SK-N-SH (cell line): ENCODE measurements at regions not wholly inside any gene's neighbourhood (a gene's known extent, or its start where the extent isn't known, plus 50 kb on each side); places are given as distances from the start of the nearest gene placed in this dataset.

Source experiments
- CTCF ChIP-seq: fragments of 200-600 bp; sonication (generic); IDR thresholded peaks from 2 replicates; pipeline ENCODE4 v1.6.1; 2017; ENCODE audit warnings: antibody characterized with exemption, mild to moderate bottlenecking, moderate library complexity
- GABPA ChIP-seq: IDR thresholded peaks from 2 replicates; pipeline ENCODE4 v1.4.0; 2012; ENCODE audit warnings: low read depth, mild to moderate bottlenecking
- NRF1 ChIP-seq: IDR thresholded peaks from 2 replicates; pipeline ENCODE4 v1.6.1; 2012; ENCODE audit warnings: low read depth, mild to moderate bottlenecking, low read length
- RAD21 ChIP-seq: IDR thresholded peaks from 2 replicates; pipeline ENCODE4 v1.6.1; 2012; ENCODE audit warnings: mild to moderate bottlenecking, low read length
- RFX5 ChIP-seq: IDR thresholded peaks from 2 replicates; pipeline ENCODE4 v1.6.1; 2012; ENCODE audit warnings: mild to moderate bottlenecking, improper control_type of control experiment, low read length
- SMC3 ChIP-seq: IDR thresholded peaks from 2 replicates; pipeline ENCODE4 v1.6.1; 2012; ENCODE audit warnings: low read depth, low read length, improper control_type of control experiment
- TAF1 ChIP-seq: IDR thresholded peaks from 2 replicates; pipeline ENCODE4 v1.6.1; 2012; ENCODE audit warnings: low read depth, mild to moderate bottlenecking, low read length, moderate library complexity, borderline replicate concordance
- TEAD4 ChIP-seq: IDR thresholded peaks from 2 replicates; pipeline ENCODE4 v1.4.0; 2012; ENCODE audit warnings: mild to moderate bottlenecking, borderline replicate concordance; ENCODE audit not compliant: insufficient read depth
- USF1 ChIP-seq: IDR thresholded peaks from 2 replicates; pipeline ENCODE4 v1.4.0; 2012; ENCODE audit warnings: low read depth, borderline replicate concordance
- YY1 ChIP-seq: IDR thresholded peaks from 2 replicates; pipeline ENCODE4 v1.4.0; 2012; ENCODE audit warnings: low read depth, mild to moderate bottlenecking
- TF ChIP-seq, protein P1 (sequence below): fragments of 150-350 bp; IDR thresholded peaks from 2 replicates; pipeline ENCODE4 v1.6.1; 2017; ENCODE audit warnings: antibody characterized with exemption, low read length, low read depth, borderline replicate concordance
- TF ChIP-seq, protein P2 (sequence below): IDR thresholded peaks from 2 replicates; pipeline ENCODE4 v1.6.1; 2012; ENCODE audit warnings: mild to moderate bottlenecking, low read depth, low read length, moderate library complexity

- no peak for TF ChIP-seq GABPA
- TF ChIP-seq CTCF: no peak
- TF ChIP-seq TAF1: no peak
- no peak for TF ChIP-seq RFX5
- TF ChIP-seq, protein P1, sequence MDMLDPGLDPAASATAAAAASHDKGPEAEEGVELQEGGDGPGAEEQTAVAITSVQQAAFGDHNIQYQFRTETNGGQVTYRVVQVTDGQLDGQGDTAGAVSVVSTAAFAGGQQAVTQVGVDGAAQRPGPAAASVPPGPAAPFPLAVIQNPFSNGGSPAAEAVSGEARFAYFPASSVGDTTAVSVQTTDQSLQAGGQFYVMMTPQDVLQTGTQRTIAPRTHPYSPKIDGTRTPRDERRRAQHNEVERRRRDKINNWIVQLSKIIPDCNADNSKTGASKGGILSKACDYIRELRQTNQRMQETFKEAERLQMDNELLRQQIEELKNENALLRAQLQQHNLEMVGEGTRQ: no peak
- TF ChIP-seq, protein P2, sequence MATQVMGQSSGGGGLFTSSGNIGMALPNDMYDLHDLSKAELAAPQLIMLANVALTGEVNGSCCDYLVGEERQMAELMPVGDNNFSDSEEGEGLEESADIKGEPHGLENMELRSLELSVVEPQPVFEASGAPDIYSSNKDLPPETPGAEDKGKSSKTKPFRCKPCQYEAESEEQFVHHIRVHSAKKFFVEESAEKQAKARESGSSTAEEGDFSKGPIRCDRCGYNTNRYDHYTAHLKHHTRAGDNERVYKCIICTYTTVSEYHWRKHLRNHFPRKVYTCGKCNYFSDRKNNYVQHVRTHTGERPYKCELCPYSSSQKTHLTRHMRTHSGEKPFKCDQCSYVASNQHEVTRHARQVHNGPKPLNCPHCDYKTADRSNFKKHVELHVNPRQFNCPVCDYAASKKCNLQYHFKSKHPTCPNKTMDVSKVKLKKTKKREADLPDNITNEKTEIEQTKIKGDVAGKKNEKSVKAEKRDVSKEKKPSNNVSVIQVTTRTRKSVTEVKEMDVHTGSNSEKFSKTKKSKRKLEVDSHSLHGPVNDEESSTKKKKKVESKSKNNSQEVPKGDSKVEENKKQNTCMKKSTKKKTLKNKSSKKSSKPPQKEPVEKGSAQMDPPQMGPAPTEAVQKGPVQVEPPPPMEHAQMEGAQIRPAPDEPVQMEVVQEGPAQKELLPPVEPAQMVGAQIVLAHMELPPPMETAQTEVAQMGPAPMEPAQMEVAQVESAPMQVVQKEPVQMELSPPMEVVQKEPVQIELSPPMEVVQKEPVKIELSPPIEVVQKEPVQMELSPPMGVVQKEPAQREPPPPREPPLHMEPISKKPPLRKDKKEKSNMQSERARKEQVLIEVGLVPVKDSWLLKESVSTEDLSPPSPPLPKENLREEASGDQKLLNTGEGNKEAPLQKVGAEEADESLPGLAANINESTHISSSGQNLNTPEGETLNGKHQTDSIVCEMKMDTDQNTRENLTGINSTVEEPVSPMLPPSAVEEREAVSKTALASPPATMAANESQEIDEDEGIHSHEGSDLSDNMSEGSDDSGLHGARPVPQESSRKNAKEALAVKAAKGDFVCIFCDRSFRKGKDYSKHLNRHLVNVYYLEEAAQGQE: no peak
- TF ChIP-seq SMC3: no peak
- no peak for TF ChIP-seq RAD21
- no peak for TF ChIP-seq TEAD4
- TF ChIP-seq USF1: no peak
- no peak for TF ChIP-seq YY1
- TF ChIP-seq NRF1: no peak
Observed at GRCh38 chr13:88042489-88042888, 371.3 kb downstream of the SLITRK5 start.
